Cardiac fibroblast (primary cell): ENCODE measurements at regions not wholly inside any gene's neighbourhood (a gene's known extent, or its start where the extent isn't known, plus 50 kb on each side); places are given as distances from the start of the nearest gene placed in this dataset.

Experiments used
- DNase-seq, 2 donors: peaks; one replicate each; pipeline versions ENCODE4 v3.0.0 to v3.0.0-alpha.2; 2010; ENCODE audit warnings: low read depth in 2 of 2
- H3K4me3 ChIP-seq, 2 donors: replicated peaks in 1 of 2; 1 replicate in 1 of 2; 2 replicates in 1 of 2; pipeline ENCODE4 v1.5.1; 2011; ENCODE audit warnings: low read depth in 2 of 2, low read length in 2 of 2, mild to moderate bottlenecking in 2 of 2, moderate library complexity in 1 of 2
- CTCF ChIP-seq: IDR thresholded peaks from one replicate; pipeline ENCODE4 v1.5.1; 2011; ENCODE audit warnings: low read depth, mild to moderate bottlenecking, low read length, inconsistent platforms

- H3K4me3 ChIP-seq, result no peak overlapping the region
- no peak for TF ChIP-seq CTCF
- no peak for DNase-seq
Measured at GRCh38 chr2:60023256-60023985, 530.0 kb downstream of the BCL11A start.

- no peak overlapping the region for H3K4me3 ChIP-seq
- no peak for TF ChIP-seq CTCF
- no peak for DNase-seq
Measured at GRCh38 chr2:60007671-60008070, 545.8 kb downstream of the BCL11A start.

GRCh38 chr2:60003076-60003475 is 550.4 kb downstream of the BCL11A start:
- no peak for TF ChIP-seq CTCF
- no peak overlapping the region for H3K4me3 ChIP-seq
- no peak for DNase-seq

GRCh38 chr2:60002183-60002867 is 551.1 kb downstream of the BCL11A start:
- no peak for DNase-seq
- TF ChIP-seq CTCF, result no peak

GRCh38 chr2:60000686-60001085 is 552.8 kb downstream of the BCL11A start:
- no peak for TF ChIP-seq CTCF
- DNase-seq, result no peak
- no peak overlapping the region for H3K4me3 ChIP-seq

More at GRCh38 chr2:60002183-60002867, 551.1 kb downstream of the BCL11A start:
- no peak overlapping the region for H3K4me3 ChIP-seq

- no peak for TF ChIP-seq CTCF
Measured at GRCh38 chr2:59998324-59998723, 555.1 kb downstream of the BCL11A start.

More at GRCh38 chr2:59998324-59998723, 555.1 kb downstream of the BCL11A start:
- no peak for DNase-seq
- H3K4me3 ChIP-seq, result no peak overlapping the region
